ENCODE measurements at regions not wholly inside any gene's neighbourhood (a gene's known extent, or its start where the extent isn't known, plus 50 kb on each side); places are given as distances from the start of the nearest gene placed in this dataset.
"Not testable (repeated sequence)": the region's sequence is repeated elsewhere in the genome, so short reads cannot be mapped to it uniquely, and the experiment has no call there.

GRCh38 chr2:173720306-173720705 is 244.9 kb downstream of the SP3 start:
- peak; percentile 4 for DNase-seq (ENCODE audit: low read depth)

DNA sequence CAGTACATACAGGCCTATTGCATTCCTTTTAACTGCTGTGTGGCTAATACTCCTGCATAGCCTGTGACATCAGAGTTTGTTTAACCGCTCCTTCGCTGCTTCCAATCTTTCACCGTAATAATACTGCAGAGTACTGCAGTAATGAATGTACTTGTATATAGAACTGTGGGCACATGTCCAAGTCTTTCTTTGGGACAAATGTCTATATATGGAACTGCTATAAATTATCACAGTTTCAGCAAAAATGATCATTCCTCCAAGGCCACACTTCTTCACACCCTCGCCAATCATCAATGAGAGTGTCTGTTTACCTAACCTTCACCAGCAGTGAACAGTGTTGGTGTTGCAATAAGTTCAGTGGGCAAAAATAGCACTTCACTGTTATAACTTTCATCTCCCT is 230.4 kb downstream of the SP3 start:
- no peak overlapping the region for H3K4me3 ChIP-seq (ENCODE audit: low read length)
- TF ChIP-seq, protein P1, sequence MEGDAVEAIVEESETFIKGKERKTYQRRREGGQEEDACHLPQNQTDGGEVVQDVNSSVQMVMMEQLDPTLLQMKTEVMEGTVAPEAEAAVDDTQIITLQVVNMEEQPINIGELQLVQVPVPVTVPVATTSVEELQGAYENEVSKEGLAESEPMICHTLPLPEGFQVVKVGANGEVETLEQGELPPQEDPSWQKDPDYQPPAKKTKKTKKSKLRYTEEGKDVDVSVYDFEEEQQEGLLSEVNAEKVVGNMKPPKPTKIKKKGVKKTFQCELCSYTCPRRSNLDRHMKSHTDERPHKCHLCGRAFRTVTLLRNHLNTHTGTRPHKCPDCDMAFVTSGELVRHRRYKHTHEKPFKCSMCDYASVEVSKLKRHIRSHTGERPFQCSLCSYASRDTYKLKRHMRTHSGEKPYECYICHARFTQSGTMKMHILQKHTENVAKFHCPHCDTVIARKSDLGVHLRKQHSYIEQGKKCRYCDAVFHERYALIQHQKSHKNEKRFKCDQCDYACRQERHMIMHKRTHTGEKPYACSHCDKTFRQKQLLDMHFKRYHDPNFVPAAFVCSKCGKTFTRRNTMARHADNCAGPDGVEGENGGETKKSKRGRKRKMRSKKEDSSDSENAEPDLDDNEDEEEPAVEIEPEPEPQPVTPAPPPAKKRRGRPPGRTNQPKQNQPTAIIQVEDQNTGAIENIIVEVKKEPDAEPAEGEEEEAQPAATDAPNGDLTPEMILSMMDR (conservative IDR thresholded peaks at IDR 0.05; ENCODE audit: low read length): no peak
- DNase-seq (ENCODE audit: low read depth): no peak

More at GRCh38 chr2:173720306-173720705, 244.9 kb downstream of the SP3 start:
- H3K4me3 ChIP-seq (ENCODE audit: low read length): no peak overlapping the region
- TF ChIP-seq, protein P1 (conservative IDR thresholded peaks at IDR 0.05; ENCODE audit: low read length): 0 out of 2 replicates have a peak, but pooled peaks have one; percentile 14

DNA sequence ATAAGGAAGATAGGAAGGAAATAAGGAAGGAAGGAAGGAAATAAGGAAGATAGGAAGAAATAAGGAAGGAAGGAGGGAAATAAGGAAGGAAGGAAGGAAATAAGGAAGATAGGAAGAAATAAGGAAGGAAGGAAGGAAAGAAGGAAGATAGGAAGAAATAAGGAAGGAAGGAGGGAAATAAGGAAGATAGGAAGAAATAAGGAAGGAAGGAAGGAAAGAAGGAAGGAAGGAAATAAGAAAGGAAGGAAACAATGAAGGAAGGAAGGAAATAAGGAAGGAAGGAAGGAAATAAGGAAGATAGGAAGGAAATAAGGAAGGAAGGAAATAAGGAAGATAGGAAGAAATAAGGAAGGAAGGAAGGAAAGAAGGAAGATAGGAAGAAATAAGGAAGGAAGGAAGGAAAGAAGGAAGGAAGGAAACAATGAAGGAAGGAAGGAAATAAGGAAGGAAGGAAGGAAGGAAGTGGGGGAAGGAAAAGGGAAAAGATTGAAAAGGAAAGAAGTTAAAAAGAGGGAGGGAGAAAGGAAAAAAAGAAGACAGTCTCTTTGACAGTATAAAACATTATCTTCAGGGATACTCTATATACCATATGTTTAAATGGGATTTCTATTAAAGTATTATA is 227.1 kb downstream of the SP3 start:
- not testable (repeated sequence) for H3K4me3 ChIP-seq (ENCODE audit: low read length); DNase-seq (ENCODE audit: low read depth)

DNA sequence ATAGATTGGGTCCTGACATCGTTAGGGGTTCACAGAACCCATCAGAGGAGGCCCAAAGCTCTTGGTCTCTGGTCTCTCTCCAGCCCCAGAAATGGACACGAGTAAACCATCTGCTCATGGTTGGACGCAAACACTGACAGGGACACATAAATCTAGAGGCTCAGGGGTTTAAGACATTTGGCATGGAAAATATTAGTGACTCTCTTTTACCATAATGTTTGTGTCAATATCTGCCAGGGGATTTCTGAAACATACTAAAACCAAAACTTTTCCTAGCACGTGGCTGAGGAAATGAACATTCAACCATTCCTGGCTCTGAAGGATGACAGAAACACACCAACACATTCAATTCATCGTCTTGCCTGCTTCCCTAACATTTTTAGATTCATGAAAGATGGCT is 226.2 kb downstream of the SP3 start:
- TF ChIP-seq, protein P1 (conservative IDR thresholded peaks at IDR 0.05; ENCODE audit: low read length): no peak
- DNase-seq (ENCODE audit: low read depth): no peak
- no peak overlapping the region for H3K4me3 ChIP-seq (ENCODE audit: low read length)

DNA sequence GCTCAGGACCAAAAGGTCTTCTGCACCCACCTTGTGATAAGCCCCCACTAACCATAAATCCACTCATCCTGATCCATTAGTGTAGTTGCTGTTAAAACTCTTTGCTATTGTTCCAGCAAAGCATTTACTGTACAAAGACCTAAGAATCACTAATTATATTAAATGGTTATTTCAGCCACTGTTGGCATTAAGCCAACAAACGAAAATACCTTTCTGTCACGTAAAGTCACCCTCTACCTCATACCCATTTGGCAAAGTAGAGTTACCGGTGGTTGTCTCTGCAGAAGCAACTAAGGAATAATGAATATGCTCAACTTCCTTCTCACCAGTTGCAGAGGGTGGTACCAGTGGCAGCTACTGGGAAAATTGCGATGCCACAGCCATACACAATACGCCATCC is 224.5 kb downstream of the SP3 start:
- H3K4me3 ChIP-seq (ENCODE audit: low read length): no peak overlapping the region
- TF ChIP-seq, protein P1 (conservative IDR thresholded peaks at IDR 0.05; ENCODE audit: low read length): no peak
- DNase-seq (ENCODE audit: low read depth): no peak

DNA sequence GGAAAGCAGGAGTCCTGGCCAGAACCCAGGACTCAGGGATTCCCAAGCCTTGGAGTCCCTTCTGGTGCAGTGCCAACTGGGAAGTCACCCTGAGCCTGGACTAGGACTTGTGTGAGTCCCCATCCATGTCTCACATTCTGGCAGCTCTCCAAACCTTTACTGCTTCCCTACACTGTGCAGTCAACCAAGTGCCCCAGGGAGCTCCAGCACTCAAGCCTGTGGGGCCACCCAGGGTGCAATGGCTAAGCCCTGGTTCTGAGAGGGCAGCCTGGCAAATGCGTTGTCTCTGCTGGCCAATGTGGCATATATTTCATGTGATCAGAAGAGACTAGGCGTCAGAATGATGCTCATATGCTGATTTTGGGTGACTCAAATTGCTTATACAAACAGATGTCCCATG is 223.4 kb downstream of the SP3 start:
- DNase-seq (ENCODE audit: low read depth): no peak
- TF ChIP-seq, protein P1 (conservative IDR thresholded peaks at IDR 0.05; ENCODE audit: low read length): no peak
- H3K4me3 ChIP-seq (ENCODE audit: low read length): no peak overlapping the region

DNA sequence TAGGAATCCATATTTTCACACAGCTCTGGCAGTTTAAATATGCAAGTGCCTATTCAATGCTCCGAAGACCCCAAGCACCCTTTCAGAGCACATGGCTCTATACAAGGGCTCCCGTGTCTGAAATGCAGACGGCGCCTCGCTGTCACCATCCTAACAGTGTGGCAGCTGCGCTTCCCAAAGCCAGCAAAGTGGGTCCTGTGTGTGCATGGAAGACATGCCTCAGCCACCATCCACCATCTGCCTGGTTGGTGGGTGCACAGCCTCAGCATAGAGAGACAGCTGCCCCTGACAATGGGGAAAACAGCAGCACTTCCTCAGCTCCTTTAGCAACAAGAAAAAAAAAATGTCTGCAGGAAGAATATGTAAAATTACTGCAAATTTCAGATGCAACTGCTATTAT is 218.1 kb downstream of the SP3 start:
- DNase-seq (ENCODE audit: low read depth): no peak
- TF ChIP-seq, protein P1 (conservative IDR thresholded peaks at IDR 0.05; ENCODE audit: low read length): no peak

More for the DNA sequence above, 218.1 kb downstream of the SP3 start:
- no peak overlapping the region for H3K4me3 ChIP-seq (ENCODE audit: low read length)
